NCI-H82 treated with DMSO at 0.1 percent for 48 hours (cell line): ENCODE measurements at regions not wholly inside any gene's neighbourhood (a gene's known extent, or its start where the extent isn't known, plus 50 kb on each side); places are given as distances from the start of the nearest gene placed in this dataset.
A peak's percentile ranks its signal among the peaks of the same experiment; 100 is the strongest.

Experiments
- DNase-seq: peaks from one replicate; lab custom pipeline; 2025; ENCODE audit not compliant: unreplicated experiment; lab: John Stamatoyannopoulos, UW

DNA sequence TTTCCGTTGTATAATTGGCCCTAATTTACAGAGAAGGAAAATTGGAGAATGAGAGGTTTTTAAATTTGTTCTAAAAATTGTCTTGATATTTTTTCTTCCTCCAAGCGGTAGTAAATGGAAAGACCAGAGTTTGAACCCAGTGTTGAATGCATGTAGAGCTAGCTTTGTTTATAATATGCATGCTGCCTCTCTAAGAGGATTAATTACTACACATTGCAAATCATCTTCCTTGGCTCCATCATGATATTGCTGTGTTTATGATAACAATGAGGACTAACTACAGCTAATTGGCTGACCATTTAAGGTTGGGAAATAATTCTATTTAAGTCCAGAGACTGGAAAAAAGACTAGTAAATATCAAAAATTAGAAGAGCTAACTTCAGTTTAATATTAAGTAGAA, 338.5 kb downstream of the PLK2 start:
- no peak for DNase-seq

DNA sequence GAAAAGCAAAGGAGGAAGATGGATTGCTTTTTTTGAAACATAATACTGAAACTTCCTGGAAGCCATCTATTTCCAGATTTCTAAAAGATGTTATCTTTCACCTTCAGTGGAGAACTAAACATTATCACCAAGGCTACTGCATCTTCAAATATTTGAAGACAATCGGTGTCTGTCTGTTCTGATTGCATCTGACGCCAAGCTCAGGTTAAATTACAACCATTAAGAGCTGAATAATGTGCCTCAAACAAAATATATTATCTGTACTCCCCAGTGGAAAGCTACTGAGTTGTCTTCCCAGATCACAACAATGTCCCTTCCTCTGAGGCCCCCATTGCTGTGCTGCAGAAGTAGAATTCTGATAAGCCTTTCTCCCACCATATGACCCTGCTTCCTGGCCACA, 342.3 kb downstream of the PLK2 start:
- DNase-seq = no peak

DNA sequence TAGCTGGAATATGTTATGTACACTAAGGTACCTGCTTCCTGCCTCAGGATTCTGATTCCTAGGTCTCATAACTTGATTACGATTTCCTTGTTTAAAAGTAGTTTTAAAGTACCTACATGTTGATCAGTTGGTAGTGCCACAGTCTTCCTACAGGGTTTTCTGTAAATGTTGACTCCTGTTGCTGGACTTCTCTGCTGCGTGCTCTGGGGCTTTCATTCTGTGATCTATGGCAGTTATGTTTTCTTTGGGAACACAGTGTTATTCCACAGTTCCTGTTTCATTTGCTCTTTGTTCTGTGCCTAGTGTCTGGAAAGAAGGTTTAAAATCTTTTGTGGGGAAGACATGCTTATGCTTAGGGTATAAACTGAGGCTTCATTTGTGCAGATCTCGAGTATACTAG, 343.5 kb downstream of the PLK2 start:
- DNase-seq = no peak

DNA sequence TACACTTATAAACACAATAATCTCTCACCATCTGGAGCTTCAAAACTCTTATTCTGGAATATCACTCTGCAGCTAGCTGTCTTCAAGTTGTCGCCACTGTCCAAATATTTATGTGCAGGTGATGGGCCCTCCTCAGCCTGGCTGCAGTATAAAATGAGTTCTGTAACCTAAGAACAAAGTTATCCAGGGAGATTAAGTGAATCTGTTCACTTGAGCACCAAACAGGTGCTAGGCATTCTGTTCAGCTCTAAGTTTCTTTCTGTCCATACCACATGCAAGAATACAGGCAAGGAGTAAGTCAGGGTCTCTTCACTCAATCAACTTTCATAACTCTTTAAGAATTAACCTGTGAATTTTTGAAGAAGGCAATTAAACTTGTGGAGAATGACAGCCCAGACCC, 344.1 kb downstream of the PLK2 start:
- DNase-seq = no peak

DNA sequence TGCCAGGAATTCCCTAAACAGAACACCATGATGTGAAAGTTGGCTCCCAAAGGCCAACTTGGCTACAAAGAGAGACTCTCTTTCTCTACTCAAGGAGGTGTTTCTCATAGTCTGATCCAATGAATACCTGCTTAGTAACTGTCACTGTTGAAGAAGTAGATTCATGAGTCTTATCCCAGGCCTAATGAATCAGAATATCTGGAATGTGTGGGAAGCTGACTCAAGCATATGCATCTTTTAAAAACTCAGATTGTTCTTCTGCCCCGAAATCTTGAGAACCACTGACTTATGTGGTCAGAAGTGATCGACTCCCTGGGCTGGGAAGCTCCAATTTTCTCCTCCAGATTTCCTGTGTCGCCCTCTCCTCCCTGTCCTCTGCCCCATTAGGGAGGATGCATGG, 345.6 kb downstream of the PLK2 start:
- DNase-seq = no peak

DNA sequence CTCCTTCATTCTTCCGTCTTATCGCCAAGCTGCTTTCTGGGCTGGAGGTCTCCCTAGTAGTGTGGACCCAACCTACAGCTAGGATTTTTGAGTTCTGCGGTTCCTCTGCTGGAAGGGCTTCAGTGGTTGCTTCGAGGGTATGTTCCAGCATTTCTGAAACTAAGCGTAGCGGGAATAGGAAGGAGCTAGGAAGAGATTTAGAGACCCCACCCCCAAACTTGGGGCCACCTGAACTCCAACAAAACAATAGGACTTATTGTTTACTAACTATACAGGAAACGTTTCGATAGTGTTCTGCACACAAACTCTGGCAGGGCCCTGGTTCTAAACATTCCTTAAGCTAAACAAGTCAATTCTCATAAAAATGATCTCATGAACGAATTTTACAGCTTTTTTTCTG, 346.7 kb downstream of the PLK2 start:
- no peak for DNase-seq

DNA sequence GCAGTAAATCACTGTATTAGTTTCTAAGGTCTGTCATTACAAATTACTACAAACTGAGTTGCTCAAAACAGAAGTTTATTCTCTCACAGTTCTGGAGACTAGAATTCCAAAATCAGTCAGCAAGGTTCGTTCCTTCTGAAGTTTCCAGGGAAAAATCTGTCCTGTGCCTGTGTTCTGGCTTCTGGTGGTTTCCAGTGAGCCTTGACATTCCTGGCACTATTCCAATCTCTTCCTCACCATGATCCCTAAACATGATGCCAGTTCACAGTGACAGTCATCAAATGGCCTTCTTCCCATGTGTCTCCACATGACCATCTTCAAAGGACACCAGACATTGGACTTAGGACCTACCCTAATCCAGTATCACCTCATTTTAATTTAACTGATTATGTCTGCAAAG, 351.4 kb downstream of the PLK2 start:
- no peak for DNase-seq

DNA sequence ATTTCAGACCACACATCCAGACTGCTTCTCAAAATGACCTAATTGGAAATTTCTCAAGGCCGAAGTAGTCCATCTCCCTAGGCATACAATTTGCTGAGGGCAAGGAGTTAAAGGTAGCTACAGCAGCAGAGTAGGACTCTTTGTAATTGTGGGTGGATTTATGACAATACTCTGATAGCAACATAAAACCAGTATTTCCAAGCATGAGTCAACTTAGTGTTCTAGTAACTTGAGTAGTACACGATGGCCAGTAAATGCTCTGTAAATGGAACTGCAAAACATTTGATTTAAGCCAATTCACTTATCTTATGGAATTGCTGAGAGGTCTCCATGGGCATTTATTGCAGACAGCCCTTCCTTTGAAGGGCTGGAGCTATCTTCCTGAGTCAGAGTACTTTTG, 352.2 kb downstream of the PLK2 start:
- DNase-seq = no peak

DNA sequence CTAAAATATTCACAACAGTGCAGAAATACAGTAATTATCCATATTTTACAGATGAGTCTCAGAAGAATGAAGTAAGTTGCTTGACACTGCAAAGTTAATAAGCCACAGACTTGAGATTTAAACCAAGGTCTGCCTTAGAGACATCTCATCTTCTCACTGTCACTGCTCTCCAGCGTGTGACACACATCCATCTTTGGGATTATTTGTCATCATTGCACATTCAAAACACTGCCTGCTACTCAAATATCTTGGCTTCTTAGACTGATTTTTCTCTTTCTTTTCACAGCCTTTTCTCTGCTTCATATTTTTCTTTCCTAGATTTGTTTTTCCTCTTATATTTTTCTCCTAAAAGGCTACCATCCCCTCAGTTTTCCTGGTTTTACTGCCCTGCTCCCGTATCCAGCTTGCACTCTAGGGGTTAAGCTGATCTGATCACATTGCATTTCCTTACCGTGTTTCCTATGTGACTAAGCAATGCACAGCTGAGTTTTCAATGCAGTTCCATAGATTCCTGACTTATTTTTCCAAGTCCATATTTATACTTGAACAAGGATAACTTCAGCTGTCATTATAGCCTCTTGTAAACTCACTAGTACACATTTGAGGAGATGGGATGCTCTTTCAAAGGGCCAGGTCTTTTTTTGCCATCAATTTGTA, 353.0 kb downstream of the PLK2 start:
- no peak for DNase-seq

DNA sequence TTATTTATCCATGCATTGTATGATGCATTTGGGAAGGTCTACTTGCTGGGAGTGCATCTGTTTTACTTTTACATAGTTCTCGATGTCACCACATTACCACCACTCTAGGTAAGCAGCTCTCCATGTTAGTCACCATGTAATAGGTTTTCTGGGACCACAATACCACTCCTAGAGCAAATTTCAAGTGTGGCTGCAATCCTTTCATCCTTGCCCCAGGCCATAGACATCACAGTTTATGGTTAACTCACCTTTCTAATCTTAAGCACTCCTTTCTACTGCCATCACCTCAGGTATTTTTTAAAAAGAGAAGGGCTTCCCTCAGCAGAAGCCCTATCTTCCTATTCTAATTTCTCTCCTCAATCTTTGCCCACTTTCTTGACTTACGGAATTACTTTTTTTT, 354.1 kb downstream of the PLK2 start:
- no peak for DNase-seq

DNA sequence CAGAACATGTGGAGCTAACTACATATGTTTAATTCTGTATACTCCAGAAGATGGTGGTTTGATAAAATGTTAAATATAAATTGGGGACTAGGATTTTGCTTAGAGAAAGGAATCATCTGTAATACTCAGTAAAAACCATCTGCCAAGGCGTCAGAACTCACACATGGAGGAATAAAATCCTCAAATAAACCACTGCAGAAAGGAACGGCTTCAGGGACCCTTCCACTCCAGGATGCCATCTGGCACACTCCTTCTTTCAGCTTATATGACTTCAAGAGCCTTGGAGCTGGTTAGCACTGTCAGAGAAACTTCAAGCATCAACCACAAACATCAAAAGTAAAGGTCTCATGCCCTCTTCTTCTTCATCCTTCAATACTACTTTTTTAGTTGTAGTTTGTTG, 360.6 kb downstream of the PLK2 start:
- DNase-seq = peak; percentile 17

DNA sequence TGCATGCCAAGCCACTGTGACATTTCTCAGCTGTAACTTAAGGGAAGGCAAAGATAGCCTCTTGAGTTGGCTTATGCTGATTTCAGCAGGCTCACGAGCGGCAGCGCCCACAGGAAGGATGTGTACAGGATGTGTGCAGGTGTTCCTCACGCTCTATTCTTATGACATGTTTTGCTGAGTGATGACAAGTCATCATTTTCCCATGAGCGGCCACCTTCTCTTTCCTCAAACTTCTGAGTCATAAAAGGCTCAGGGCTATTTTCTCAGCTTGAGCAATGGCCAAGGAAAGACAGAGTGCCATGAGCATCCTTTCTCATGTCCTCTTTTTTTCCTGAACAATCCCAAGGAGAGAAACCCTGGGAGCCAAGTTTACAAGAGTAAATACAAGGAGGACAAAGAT, 365.9 kb downstream of the PLK2 start:
- no peak for DNase-seq

DNA sequence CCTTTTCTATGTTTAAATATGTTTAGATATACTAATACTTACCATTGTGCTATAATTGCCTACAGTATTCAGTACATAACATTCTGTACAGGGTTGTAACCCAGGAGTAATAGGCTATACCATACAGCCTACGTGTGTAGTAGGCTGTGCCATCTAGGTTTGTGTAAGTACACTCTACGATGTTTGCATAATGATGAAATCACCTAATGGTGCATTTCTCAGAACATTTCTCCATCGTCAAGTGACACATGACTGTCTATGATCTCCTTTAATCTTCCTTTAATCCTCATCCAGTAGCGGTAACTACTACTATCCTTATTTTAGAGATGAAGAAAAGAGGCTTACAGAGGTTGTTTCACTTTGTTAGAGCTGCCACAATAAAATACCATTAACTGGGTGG, 369.2 kb downstream of the PLK2 start:
- peak; percentile 18 for DNase-seq

DNA sequence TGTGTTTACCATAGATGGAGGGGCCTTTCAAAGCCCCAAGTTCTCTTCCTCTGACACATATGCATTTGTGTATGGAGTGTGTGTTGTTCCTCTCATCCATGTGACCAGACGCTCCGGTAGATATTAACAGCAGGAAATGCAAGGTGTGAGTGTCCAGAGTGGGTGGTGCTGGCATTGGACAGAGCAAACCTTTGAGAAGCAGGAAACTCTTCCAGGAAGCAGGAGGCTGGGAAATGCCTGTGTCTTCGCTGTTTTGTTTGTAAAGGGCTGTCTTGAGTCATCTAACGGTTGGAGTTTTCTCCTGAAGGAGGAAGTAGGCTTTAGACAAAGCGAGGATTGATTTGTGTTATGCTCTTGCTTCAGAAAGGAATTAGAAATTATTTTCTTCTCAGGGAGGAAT, 370.9 kb downstream of the PLK2 start:
- no peak for DNase-seq

DNA sequence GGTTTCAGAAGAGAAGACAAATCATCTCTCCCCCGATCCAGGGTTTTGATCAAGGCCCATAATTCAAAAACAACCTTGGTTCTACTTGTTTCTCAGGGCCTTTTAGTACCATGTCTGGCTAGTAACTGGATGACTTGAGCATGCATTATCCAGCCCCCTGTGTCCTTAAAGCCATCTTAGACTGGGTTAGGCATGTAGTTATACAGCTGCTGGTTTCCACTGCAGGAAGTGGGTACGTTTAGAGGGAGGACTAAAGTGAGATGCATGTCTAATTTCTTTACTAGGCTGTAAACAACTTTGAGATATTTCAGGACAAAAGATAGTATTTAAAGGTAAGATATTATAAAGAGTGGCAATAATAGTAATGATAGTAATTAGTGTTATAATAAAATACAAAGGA, 372.0 kb downstream of the PLK2 start:
- no peak for DNase-seq

DNA sequence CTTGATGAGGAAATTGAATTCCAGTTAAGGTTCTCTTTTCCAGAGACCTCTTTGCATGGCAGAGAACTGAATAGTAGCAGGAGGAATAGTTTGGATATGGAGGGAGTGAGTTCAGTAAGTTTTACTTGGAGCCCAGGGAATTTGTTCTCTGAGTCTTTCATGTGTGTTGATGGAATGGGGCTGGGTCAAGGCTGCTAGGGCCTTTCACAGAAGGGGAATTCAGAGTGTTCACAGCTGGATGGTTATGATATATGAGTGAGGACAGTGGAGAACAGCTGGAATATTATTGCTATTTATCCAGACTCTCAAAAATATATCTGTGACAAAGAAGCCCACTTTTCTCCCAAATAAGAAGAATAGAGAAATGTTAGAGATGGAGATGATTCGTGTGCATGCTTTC, 372.8 kb downstream of the PLK2 start:
- DNase-seq = no peak

DNA sequence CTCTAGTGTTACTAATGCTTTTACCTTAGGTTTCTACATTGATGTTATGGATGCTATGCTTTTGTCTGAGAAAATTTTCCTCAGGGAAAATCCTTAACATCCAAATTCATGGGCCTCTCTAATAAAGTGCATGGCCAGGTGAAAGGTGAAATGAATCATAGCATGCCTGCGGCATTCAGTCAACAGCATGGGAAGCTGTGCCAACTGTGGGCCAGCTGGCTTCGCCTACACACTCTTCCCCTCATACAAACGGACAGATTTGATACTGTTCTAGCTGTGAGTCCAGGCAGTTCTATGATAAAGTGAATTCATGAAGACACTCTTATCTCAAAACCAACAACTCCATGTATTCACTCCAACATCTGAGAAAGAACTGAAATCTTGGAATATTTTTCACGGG, 374.1 kb downstream of the PLK2 start:
- DNase-seq = no peak

DNA sequence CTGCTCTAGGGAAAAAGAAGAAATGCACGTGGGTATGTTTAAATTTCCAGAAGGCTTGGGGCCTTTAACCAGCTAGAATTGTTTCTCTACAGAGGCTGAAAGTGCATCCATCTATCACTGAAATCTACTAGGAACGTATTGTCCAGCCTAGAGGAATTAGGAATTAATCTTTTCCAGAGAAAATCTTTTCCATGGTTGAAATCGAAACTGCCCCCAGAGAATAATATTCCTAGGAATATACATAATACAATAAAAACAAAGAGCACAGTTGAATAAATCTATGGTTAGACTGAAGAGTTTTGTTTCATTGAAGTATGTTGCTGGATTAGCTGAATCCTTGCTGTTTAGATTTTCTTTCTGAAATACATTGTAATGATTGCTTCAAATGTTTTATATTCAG, 378.5 kb downstream of the PLK2 start:
- no peak for DNase-seq

DNA sequence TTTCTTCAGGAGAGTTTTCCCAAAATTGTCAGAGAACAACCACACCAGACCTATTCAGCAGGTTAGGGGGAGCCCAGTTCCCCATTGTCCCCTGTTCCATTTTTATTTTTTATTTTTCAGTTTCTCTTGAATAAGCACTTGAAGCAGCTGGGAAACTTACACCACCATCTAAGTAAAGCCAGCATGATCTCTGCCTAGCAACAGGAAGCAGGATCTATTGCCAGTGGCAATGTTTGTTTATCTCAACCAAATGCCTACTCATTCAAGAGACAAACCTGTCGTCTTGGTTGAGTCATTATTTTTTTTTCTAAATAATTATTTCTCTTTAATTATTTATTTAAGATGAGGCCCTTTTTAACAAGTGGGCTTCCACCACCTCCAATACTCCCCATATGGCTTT, 379.3 kb downstream of the PLK2 start:
- DNase-seq = no peak

DNA sequence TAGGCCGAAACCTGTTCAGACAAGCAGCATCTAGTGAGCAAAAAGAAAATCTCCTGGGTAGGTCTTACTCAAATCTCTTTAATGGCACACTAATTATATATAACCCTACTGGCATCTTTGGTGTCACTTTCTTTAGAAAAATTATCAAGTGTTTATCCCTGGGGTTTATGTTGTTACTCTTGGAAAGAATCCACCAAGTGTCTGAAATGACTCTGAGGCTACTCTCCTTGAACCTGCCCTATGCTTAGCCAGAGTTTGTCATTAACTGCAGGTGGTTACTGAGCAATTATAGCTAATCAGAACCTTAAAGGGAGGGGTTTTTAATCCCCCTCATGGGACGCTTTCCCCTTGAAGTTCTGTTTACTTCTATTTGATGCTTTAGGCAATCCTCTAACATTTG, 381.9 kb downstream of the PLK2 start:
- DNase-seq = no peak

DNA sequence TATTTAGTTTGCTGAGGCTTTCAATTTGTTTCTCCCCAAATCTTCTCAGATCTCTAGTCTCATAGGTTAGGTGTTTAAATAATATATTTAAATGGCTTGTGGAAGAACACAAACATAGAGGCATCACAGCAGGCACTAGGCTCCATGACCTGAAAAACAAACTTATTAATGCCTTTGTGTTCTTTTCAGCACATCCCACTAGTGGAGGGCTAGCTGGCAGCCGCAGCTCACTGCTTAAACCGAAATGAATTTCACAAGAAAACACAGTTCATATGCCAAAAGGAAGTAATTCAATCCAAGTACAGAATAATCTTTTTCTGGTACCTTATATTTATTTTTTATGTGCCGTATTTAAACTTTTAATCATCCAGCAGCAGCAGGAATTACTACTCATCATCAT, 382.5 kb downstream of the PLK2 start:
- no peak for DNase-seq

DNA sequence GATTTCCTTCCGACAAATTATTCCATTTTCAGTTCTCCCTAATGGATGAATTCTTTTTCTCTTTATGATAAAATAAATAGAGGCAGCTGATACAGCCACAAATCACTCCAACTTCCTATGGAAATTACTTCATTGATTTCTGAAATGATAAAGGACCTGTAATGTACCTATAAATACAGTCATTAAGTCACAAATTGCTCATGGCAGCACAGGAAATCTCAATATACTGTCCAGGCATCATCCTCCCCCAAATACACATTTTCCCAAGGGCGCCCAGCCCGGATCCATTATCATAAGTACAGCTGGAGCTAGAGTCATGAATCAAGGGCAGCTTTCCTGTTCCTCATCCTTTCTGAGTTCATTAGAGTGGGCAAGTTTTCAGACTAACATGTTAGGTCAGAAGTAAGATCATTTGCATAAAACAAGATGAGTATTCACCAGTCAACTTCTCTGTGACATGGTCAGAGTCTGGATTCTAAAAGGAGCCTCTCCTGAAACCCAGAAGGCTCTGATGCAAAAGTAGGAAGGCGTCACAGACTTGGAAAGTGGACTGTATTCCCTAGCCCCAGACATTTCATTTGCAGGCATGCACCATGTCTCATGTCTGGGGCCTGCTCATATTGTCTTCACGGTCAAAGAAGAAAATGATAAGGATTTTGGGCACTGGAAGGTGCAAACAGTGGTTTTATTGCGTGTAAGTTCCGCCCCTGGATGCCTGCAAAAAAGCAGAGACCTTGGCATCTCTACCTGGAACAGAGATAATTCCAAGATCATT, 383.2 kb downstream of the PLK2 start:
- no peak for DNase-seq

DNA sequence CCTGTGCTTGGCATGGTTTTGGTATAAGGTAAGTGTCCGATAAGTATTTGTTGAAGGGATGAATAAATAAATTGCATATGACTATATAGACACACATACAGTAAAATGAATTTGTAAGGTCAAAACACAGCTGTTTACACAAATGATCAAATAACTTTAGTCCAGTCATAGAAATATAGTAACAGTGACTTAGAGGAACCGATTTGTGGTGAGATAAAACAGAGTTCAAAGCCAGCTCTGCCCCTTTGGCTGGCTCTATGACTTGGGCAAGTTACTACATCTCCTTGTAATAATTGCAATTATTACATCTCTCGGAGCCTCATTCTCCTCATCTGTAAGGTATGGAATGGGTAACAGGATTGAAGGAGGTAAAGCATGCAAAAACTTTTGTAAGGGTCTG, 384.0 kb downstream of the PLK2 start:
- DNase-seq = no peak
